Gastroesophageal sphincter (tissue), 4 donors: ENCODE measurements at regions not wholly inside any gene's neighbourhood (a gene's known extent, or its start where the extent isn't known, plus 50 kb on each side); places are given as distances from the start of the nearest gene placed in this dataset.

ENCODE experiments used
- ATAC-seq: fragments of 150-250 bp; one replicate; pipeline ENCODE4 v1.9.1; 2016; ENCODE audit warnings: mild to moderate bottlenecking, moderate library complexity
- H3K27ac ChIP-seq, 4 donors: fragments of 200-600 bp; sonication (generic) in 3 of 4; 1 replicate in 3 of 4; 2 replicates in 1 of 4; pipeline ENCODE4 v1.5.1; 2016 to 2019
- H3K27me3 ChIP-seq: fragments of 200-600 bp; sonication (generic); one replicate; pipeline ENCODE4 v1.5.1; 2019
- H3K36me3 ChIP-seq, 2 donors: fragments of 200-600 bp; sonication (generic); one replicate each; pipeline ENCODE4 v1.5.1; 2019; ENCODE audit warnings: control low read depth in 1 of 2
- H3K4me1 ChIP-seq, 3 donors: fragments of 200-600 bp; sonication (generic); 1 replicate in 2 of 3; 2 replicates in 1 of 3; pipeline ENCODE4 v1.5.1; 2016 to 2019; ENCODE audit warnings: control low read depth in 2 of 3
- H3K4me3 ChIP-seq, 2 donors: fragments of 200-600 bp; sonication (generic); one replicate each; pipeline ENCODE4 v1.5.1; 2019; ENCODE audit warnings: mild to moderate bottlenecking in 1 of 2, moderate library complexity in 1 of 2
- H3K9me3 ChIP-seq, 3 donors: fragments of 200-600 bp; sonication (generic); one replicate each; pipeline ENCODE4 v1.5.1; 2017 to 2019; ENCODE audit warnings: control low read depth in 2 of 3
- CTCF ChIP-seq, 4 experiments: fragments of 200-600 bp in 2 of 4; fragments of 450-650 bp in 2 of 4; sonication (generic) in 1 of 4; IDR thresholded peaks; one replicate each; pipeline ENCODE4 v1.5.1; 2017 to 2019; ENCODE audit warnings: antibody characterized with exemption in 4 of 4, mild to moderate bottlenecking in 2 of 4, moderate library complexity in 2 of 4
- EP300 ChIP-seq: sonication (generic); formaldehyde crosslinking; IDR thresholded peaks from one replicate; pipeline ENCODE4 v1.6.1; 2017; ENCODE audit warnings: antibody characterized with exemption, mild to moderate bottlenecking
- POLR2A ChIP-seq, 2 donors: fragments of 450-650 bp; IDR thresholded peaks; one replicate each; pipeline ENCODE4 v1.6.1; 2017; ENCODE audit warnings: antibody characterized with exemption in 2 of 2, mild to moderate bottlenecking in 2 of 2, moderate library complexity in 1 of 2
- POLR2AphosphoS5 ChIP-seq: sonication (generic); formaldehyde crosslinking; IDR thresholded peaks from one replicate; pipeline ENCODE4 v1.6.1; 2017; ENCODE audit warnings: antibody characterized with exemption
- WGBS, 2 donors: methylation state at CpG; one replicate each; pipeline ENCODE4 v1.1.5; 2018; ENCODE audit warnings: low coverage in 1 of 2; 5-methylcytosine and 5-hydroxymethylcytosine counted together

DNA sequence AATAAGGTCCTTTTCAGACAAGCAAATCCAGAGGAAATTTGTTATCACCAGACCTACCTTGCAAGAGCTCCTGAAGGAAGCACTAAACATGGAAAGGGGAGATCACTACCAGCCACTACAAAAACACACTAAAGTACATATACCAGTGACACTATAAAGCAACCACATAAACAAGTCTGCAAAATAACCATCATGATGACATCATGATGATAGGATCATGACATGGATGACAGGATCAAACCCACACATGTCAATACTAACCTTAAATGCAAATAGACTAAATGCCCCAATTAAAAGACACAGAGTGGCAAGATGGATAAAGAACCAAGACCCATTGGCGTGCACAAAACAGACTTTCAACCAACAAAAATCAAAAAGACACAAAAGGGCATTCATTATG, 688.8 kb upstream of the NR5A2 start:
- 75% methylated on average over 1 of the region's 1 CpG; no CpG with 5 or more reads in 1 of the 2 donors for WGBS, 2 donors
- ATAC-seq: no peak

GRCh38 chr1:199352351-199352750, 675.2 kb upstream of the NR5A2 start:
- no peak overlapping the region for H3K4me3 ChIP-seq
- WGBS, 2 donors: 29 to 30% methylated on average over 1 to 5 of the region's 5 CpGs
- no peaks in the 10 kb centered on the region for H3K4me1 ChIP-seq
- no peaks in the 10 kb centered on the region for H3K27me3 ChIP-seq
- no peak overlapping the region for H3K27ac ChIP-seq
- no peak for ATAC-seq
- H3K9me3 ChIP-seq: peaks cover 0 to 12% (median 0%) of the 10 kb centered on the region in 3 donors
- H3K36me3 ChIP-seq: no peaks in the 10 kb centered on the region
- TF ChIP-seq POLR2A (IDR thresholded peaks at IDR 0.05) (no peak), POLR2AphosphoS5 (no peak), CTCF (IDR thresholded peaks at IDR 0.05) (no peak), EP300 (no peak)

More for the DNA sequence above, 688.8 kb upstream of the NR5A2 start:
- no peaks in the 10 kb centered on the region for H3K9me3 ChIP-seq
- TF ChIP-seq POLR2A (IDR thresholded peaks at IDR 0.05): no peak
- no peak for TF ChIP-seq POLR2AphosphoS5
- no peak for TF ChIP-seq EP300
- TF ChIP-seq CTCF (IDR thresholded peaks at IDR 0.05): no peak
- no peak overlapping the region for H3K27ac ChIP-seq
- H3K4me1 ChIP-seq: peaks cover 0 to 9% (median 0%) of the 10 kb centered on the region in 3 donors
- H3K36me3 ChIP-seq: no peaks in the 10 kb centered on the region
- H3K27me3 ChIP-seq: no peaks in the 10 kb centered on the region
- no peak overlapping the region for H3K4me3 ChIP-seq

DNA sequence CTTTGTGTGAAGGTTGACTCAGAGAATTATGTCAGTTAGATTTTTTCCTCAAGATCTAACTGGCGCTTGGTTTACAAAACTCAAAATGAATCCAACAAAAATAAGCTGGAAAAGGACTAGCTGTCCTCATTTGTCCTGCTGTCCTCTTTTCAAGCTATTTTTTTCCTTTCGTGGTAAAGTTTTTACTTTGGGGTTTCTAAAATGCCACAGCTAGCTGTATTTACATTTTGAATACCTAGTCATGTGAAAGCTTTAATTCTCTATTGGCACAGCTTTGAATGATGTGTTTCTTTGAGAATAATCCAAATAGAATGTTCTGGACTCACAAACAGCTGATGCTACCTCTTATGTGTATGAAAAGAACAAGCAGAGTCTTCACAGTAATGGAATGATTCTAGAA, 673.6 kb upstream of the NR5A2 start:
- WGBS, 2 donors: 21 to 50% methylated on average over 2 of the region's 2 CpGs
- peak; percentile 13 for ATAC-seq
- Histone ChIP-seq H3K36me3 (no peaks in the 10 kb centered on the region), H3K27ac (peak overlapping the region; percentile 43 to 57 (median 54)), H3K4me1 (no peaks in the 10 kb centered on the region), H3K4me3 (no peak overlapping the region), H3K27me3 (no peaks in the 10 kb centered on the region), H3K9me3 (peaks cover 0 to 10% (median 0%) of the 10 kb centered on the region in 3 donors)
- no peak for TF ChIP-seq CTCF (IDR thresholded peaks at IDR 0.05)
- TF ChIP-seq EP300: no peak

- no peak for TF ChIP-seq CTCF (IDR thresholded peaks at IDR 0.05)
- Histone ChIP-seq H3K4me3 (no peak overlapping the region), H3K27me3 (no peaks in the 10 kb centered on the region), H3K4me1 (no peaks in the 10 kb centered on the region), H3K9me3 (no peaks in the 10 kb centered on the region), H3K36me3 (no peaks in the 10 kb centered on the region), H3K27ac (no peak overlapping the region)
- no peak for ATAC-seq
- WGBS, 2 donors: 25 to 41% methylated on average over 2 of the region's 2 CpGs
Measured at GRCh38 chr1:199356561-199356960, 670.9 kb upstream of the NR5A2 start.

GRCh38 chr1:199357599-199357998, 669.9 kb upstream of the NR5A2 start:
- 76 to 100% methylated on average over 3 of the region's 3 CpGs for WGBS, 2 donors
- ATAC-seq: no peak

More at GRCh38 chr1:199357599-199357998, 669.9 kb upstream of the NR5A2 start:
- Histone ChIP-seq H3K4me3 (no peak overlapping the region), H3K27me3 (no peaks in the 10 kb centered on the region), H3K27ac (no peak overlapping the region), H3K4me1 (no peaks in the 10 kb centered on the region), H3K36me3 (no peaks in the 10 kb centered on the region), H3K9me3 (no peaks in the 10 kb centered on the region)
- TF ChIP-seq CTCF (IDR thresholded peaks at IDR 0.05): no peak
- TF ChIP-seq EP300: no peak
- TF ChIP-seq POLR2A (IDR thresholded peaks at IDR 0.05): no peak
- no peak for TF ChIP-seq POLR2AphosphoS5
